ENCODE measurements at regions not wholly inside any gene's neighbourhood (a gene's known extent, or its start where the extent isn't known, plus 50 kb on each side); places are given as distances from the start of the nearest gene placed in this dataset.

DNA sequence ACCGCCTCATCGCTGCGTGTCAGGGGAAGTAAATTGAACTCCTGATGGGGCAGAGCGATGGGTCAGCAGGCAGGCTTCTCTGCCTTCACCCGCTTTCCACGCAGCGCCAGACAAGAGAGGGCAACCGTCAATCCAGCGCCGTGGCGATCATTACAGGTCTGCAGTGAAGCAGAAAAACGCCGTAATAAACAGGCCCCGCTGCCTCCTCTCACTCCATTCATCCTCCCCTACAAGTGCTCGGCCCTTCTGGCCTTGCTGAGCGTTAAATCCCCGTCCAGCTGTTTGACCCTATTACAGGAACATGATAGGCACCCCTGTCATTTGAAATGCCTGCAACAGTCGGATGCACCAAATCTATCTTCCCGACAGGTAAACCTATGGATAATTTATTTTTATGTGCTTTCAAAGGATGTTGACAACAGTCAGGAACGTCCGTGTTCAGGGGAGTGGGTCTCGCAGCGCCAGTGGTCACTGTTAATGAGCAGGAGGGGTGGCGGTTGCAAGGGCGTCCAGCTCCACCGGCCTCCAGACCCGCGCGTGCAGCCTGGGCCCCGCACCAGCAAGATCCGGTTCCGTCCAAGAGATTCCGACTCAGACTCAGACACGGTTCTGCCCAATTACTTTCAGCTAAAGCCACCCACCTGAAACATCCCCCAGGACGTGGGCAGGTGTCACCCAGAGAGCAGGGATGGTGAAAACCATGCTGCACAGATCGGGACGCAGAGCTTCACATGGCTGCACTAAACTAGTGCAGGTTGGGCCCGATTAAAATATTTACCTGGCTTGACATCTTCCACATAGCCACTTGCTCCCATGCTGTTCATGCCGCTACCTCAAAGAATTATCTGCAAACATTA lies 508.0 kb upstream of the MGMT start:
- no peak for DNase-seq

DNA sequence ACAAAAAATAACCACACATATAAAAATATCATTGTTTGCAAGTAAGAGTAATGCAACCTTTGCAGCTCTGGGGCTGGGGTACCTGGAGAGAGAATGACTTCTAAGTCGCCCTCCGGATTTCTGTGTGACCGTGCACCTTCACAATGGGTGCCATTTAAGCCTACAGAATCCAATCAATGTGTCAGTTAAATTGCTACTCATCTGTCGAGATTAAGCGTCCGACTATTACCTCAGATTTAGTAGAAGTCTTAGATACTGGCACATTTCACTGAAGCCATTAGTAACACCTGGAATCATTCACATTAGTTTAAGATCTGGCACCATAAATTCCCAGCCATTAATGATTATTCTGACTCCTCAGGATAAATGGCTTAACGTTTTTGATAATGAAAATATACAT lies 507.3 kb upstream of the MGMT start:
- DNase-seq: no peak

DNA sequence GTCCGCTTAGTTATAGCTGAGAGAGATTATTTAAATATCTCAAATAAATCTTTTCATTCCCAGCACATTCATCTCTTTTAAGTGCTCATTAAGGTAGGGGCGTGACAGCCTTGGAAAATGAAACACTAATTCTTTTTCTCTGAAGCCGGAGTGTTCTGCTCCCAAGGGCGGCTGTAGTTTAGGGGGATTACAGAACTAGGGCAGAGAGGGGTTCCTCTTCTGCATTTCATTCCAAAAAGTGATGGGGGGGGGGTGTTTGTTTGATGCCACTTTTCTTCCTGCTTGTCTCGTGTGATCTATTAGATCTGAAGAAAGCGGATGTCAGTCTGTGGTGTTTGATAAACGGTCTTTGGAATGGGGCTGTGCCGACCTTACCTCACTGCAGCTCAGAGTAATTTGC lies 506.5 kb upstream of the MGMT start:
- DNase-seq: no peak

DNA sequence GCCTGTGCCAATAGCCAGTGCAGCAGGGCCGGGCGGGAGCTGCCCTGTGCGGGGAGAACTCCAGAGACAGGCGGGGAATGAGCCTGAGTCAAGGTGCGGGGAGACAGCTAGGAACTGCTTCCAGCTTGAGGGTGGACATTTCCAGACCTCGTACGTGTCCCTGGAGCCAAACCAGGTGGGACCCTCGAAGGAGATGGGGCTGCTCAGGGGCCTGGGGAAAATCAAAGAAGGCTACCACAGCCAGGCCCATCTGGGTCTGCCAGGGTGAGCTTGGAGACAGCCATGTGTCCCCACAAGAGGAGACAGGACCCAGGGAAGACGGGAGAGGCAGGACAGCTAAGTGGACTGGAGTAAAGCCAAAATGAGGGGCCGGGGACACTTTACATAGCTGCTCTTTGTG lies 504.9 kb upstream of the MGMT start:
- no peak for DNase-seq

DNA sequence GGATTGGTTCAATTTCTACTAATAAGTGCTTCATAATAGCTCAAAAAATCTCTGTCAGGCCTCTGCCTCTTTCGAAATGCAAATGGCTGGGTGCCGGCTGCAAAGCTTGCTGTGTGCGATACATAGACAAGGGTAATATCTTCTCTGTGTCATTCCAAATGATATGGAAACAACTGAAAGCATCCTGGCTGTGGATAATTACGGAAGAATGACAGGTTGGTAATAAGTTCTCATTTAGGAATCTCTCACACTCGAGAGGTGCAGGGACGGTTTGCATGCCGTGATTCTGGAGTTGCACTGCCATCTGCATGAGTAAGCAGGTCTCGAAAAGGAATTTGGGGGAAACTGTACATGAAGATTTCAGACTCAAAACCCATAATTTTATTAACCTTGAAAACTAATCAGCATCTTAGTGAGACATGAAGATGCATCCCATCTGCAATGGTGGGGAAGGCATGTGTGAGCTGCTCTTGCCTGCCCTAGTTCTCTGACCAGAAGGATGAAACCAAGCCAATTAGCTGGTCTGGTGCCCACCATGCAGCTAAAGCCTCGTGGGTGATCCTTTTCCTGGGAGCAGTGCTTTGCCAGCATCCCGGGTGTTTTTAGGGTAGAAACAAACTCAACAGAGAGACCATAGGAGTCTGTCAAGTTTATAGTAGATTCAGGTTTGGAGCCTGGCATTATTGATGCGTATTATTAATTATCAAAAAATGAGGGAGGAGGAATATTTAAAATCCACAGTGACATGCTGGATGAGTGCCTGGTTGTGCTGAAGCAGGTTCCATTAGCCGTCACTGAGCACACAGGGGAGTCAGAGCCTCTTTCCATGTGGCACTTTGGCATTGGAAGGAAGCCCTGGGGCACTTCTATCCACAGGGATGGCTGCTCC lies 503.6 kb upstream of the MGMT start:
- DNase-seq: no peak

DNA sequence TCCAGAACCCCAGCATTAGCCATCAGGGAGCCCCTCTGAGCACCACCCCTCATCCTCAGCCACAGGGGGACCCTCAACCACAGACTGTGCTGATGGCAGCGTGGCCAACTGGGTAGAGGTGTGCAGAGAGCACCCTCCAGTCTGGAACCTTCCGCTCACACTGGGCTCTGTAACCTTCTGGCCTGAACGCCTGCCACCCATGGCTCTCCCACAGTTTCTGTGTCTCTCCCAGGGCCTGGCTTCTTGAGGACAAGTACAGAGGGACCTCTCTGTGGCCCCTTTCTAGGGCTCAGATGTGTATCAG lies 503.0 kb upstream of the MGMT start:
- no peak for DNase-seq

DNA sequence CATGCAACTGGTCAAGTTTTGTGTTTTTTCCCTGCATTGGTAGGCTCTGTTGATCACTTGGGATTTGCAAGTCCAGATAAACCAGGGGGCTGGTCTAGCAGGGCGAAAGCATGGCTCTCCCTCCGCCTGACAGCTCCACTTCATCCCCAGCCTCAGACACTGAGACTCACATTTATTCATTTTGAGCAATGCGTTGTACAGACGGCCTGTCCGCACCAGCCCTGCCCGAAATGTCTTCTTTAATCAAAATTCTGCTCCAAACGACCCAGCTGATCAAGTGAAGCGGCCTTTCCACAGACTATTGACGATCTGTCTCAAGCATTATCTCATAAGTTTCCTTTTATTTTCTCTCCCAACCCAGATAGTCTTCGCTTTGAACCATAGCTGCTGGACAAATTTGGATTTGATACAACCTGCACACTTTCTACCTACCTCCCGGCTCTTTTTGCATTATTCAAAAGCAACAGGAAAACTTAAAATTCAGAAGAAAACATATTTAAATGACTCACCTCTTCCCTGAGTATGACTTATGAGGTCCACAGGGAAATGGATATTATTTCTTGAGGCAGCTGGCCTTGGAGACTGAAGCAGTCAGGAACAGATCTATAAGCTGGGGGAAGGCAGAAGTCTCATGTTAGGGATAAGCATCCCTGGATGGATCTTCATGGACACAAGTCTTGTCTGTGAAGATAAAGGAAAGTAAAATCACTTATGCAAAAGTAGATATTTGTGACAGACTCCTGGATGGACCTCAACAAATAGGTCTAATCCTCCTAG lies 498.9 kb upstream of the MGMT start:
- no peak for DNase-seq

DNA sequence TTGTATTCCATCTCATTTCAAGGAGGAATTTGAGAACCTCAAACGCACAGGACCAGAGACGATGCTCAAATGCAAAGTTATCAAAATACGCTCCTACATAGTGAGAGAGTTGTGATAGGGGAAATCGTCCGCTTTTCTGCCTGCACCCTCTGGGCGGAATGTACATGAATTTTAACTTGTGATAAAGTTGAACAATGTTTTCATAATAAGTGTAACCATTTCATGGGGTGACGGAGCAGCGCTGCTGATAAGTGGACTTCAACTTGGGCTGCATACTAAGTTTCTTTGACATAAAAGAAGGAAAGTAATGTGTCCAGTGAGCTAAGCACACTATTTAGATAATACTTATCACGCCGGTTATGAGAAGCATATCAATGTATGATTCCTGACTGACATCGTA lies 497.5 kb upstream of the MGMT start:
- no peak for DNase-seq

DNA sequence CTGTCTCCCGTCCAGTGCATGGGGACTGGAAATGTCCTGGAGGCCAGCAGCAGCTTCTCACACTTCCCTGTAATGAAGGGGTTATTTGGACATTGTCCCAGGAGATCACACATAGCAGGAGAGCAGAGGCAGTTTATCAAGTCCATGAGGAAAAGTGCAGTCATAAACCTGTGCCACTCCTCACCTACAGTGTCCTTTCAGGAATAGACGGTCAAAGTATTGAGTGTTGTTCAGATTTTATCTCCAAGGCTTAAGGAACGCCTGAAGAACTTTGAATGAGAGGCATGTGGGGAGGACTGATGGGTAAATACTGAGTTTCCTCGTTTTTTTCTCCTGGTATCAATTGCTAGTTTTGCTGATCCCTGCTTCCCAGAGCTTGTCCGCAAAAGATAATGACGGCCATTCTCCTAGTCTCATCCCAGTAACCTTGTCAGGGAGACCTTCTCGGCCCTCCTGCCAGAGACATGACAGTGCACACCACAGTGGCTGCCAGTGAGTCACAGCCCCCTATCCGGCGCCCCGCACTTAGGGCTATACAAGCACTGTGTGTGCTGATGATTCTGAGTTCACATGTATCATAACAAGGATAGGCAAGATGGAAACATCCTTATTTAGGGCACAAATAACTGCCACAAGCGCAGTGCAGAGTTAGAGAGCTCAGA lies 495.5 kb upstream of the MGMT start:
- no peak for DNase-seq

DNA sequence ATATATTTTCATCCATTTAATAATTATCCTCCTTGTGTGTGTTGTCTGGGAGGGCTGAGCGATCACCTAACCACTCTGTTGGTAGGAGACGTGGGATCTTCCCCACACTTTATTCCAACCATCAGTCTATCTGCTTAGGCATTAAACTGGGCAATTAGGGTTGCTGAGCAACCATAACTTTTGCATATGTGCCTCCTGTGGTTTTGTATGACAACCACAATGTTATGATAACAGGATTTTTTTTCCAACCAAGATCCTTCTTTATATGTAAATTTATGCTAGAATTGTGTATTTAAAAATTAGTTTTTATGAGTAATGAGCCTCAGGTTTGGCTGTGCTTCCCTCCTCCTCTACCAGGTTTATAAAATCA lies 495.0 kb upstream of the MGMT start:
- DNase-seq: no peak

DNA sequence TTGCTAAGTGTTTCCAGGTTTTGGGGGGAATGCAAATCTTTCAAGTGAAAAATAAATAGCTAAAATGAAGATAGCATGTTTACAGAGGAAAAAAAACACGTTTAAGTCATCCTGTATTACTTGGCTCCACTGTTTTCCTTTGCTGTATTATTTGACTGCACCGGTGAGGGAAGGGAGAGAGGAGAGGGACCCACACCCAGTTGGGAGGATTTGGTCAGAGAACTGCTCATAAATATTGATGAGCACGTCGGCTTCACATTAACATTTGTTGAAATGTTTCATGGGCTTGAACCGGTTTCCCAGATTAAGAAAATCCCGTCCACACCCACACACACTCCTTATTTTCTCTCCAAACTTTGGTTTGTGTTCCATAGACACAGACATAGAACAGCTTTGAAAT lies 493.8 kb upstream of the MGMT start:
- no peak for DNase-seq

DNA sequence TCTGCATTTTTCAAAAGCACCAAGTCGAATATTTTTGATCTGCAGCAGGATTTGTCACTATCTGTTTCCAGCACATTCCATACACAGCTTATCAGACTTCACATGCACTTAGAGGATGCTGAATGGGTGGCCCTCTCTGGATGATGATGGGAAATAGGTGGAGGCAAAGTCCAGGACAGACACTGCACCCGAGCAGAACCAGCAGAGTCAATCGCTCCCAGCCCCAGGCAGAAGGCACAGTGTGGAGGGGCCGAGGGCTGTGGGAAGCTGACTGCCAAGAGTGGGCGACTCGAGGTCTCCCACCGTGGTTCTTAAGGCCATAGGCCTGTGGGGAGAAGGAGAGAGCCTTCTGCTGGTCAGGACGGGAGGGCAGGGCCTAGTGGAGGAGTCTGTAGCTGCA lies 490.2 kb upstream of the MGMT start:
- no peak for DNase-seq

DNA sequence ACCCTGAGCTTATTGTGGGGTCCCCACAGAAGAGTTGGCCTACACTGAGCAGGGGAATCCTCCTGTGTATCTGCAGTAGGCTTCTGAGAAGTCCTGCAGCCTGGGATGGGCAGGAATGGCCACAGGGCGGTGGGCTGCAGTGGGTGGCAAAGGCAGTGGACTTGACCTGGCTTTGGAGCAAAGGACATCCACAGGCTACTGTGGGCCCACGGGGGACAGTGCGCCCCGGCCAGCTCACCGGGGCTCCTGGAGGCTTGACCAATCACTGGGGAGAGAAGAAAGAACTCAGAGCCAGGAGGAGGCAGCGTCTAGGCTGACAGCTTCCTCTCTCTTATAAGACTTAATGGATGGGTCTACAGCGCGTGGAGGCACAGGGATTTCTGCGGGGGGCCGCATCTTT lies 488.8 kb upstream of the MGMT start:
- no peak for DNase-seq

DNA sequence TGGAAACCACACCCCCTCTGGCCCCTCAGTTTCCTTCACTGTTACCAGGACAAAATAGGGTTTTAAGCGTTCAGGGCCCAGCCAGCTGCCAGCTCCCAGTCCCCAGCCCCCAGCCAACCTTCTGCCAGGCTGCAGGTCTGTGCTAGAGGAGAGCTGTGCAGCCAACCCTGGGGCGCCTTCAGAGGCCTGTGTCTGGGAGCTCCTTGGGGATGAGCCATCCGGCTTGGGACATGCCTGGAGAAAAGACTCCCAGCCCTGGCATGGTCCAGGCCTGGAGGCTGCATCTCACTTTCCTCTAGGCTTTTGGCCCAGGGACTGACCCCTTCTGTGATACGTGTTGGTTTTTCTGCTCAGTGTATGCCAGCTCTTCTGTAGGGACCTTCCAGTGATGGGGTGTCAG lies 487.6 kb upstream of the MGMT start:
- no peak for DNase-seq

DNA sequence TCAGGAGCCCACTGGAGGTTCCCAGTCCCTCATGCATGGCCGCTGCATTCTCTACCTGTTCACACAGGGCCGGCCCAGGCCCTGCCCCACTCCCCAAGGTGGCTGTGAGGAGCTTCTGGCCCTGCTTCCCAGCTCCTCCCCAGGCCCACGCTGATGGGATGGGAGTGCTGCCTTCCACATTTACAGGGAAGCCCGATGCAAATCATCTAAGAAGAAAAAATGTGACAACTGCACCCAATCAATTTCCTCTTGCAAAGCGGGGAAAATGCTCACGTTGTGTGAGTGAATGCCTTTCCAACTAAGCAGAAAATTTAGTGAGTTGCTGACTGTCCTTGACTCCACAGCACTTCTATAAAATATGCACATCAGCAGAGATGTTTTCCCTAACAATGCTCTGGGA lies 485.8 kb upstream of the MGMT start:
- DNase-seq: no peak

DNA sequence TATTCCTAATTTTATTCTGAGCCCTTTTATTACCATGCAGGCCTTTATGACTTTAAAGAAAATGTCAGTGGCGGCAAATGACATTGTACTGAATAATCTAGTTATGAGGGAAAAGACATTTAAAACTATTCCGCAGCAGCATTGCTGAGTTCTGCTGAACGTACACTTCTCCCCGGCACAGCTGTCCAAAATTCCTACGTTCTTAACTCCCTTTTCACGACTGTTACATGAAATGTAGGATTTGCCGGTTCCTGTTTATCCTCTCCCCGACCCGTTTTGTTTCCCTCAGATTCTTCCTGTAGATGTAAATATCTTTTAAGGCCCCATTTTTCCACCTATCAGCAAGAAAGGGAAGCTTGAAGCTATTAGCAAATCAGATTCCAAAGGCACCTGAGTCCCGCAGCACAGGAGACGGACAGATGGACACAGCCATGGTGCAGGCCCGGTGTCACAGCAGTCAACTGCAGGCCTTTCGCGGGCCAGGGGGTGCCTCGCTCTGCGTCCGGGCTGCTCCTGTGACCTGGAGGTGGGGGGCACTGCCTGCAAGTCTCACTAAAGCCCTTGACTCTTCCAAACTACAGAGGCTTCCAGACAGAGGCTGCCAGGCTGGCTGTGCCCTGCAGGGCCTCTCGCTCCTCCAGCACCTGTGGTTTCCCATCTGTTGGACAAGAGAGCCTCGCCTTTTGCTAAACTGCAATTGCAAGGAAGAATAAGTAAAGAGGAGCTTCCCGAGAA lies 485.0 kb upstream of the MGMT start:
- no peak for DNase-seq

DNA sequence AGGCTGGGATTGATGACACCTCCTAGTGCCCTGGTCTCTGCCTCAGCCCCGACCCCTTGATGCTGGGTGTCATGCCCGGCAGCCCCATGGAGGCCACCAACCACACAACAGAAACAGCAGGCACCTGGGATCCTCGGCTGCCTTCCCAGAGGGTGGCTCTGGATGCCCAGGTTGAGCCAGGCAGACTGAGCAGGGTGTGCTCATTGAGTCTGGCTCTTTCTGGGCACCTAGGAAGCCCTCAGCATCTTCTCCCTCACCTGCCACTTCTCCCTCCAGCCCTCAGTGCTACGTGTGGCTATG lies 484.5 kb upstream of the MGMT start:
- DNase-seq: no peak

DNA sequence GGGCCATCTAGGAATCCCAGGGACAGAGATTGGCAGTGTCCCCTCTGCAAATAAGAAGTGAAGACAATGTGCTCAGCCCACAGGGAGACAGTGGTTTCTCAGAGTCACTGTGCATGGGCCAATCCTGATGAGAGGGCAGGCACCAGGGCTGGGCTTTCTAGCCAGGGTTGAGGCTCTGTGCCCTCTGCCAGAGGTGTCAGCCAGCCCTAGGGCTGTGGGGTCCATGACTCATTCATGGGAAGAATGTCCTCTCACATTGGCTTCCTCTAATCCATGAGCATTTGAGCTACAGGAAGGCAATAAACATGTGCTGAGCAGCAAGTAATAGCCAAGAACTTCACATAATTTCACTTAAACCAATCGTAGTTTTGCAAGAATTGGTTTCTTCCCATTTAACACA lies 482.0 kb upstream of the MGMT start:
- DNase-seq: no peak

DNA sequence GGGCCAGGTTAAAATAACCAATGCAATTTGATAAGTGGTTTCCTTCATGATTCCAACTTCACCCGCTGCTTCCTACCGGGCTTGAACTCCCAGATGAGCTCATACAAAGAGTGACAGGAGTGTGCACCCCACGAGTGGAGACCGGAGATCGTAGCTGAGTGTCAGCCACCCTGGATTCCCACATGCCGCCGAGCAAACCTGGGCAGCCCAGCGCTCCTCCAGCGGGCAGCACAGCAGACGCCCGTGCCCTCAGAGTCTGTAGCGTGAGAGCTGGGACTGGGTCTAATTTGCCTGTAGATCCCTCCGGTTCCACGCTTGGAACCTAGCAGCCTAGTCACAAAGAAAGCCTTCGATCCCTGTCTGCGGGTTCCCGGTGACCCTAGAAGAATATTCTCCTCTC lies 476.1 kb upstream of the MGMT start:
- no peak for DNase-seq

DNA sequence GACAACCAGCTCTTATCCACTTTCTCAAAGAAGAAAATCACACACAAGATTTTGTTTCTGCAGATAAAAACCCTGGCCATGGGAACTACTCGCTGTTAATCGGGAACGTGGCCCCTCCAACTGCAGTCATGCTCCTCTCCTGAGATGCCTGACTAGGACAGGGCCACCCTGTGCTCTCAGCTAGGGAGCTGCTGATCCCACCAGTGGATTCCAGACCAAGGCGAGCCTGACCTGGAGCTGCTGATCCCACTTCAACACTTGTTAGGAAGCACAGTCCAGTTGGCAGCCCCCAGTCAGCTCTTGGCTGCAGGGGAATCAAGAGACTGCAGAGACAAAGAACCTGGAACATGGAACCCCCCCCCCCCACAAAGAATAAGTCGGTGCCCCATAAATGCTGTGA lies 474.3 kb upstream of the MGMT start:
- DNase-seq: no peak

DNA sequence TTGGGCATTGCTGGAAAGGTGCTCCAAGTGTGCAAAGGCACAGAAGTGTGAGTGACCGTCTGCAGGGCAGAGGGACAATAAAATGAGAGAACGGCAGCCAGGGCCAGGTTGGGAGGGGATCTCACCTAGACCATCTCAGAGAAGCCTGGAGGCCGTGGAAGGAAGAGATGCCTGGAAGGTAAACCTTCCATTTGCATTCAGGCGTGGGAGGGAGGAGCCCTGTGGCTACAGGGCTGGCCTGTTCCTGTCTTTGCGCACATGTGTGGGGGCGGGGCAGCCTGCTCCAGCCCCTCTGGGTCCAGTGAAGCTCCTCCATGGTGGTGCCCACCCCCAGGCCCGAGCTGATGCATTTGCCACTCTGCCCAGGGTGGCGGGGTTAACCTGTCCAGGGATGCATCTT lies 473.6 kb upstream of the MGMT start:
- no peak for DNase-seq

DNA sequence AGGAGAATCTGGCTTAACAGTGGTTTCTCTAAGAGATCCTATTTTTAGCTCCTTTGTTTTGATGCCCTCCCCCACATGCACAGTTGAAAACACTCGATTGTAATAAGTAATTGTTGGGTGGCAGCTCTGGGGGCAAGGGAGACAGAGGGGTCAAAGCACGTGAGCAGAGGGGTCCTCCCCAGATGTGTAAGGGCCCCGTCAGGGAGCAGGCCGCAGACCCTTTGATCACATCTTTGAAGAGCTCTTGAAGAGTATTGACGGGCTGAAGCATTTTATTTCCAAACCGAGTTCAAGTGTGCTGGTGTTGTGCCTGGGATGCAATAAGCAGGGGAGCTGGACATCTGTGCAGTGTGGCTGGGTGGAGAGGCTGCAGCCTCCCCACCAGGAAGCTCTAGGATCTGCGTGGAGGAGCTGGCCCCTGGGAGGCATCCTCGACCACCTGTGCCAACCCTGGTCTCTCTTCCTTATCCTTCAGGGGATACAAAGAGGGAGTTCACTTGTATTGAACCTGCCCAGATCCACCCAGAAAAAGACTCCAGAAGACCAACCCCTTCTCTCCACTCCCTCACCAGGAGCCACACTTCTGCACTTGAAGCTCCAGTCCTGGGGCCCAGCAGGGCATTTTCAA lies 473.0 kb upstream of the MGMT start:
- DNase-seq: no peak
